HG03060 (cell line): ENCODE measurements at regions not wholly inside any gene's neighbourhood (a gene's known extent, or its start where the extent isn't known, plus 50 kb on each side); places are given as distances from the start of the nearest gene placed in this dataset.
A peak's percentile ranks its signal among the peaks of the same experiment; 100 is the strongest.
"Not testable (repeated sequence)": the region's sequence is repeated elsewhere in the genome, so short reads cannot be mapped to it uniquely, and the experiment has no call there.

ENCODE experiments used
- ATAC-seq: cut with Tn5 transposase; IDR thresholded peaks from one replicate; pipeline ENCODE4 v1.9.1; 2021; ENCODE audit warnings: low read depth, moderate number of reproducible peaks; ENCODE audit not compliant: unreplicated experiment

DNA sequence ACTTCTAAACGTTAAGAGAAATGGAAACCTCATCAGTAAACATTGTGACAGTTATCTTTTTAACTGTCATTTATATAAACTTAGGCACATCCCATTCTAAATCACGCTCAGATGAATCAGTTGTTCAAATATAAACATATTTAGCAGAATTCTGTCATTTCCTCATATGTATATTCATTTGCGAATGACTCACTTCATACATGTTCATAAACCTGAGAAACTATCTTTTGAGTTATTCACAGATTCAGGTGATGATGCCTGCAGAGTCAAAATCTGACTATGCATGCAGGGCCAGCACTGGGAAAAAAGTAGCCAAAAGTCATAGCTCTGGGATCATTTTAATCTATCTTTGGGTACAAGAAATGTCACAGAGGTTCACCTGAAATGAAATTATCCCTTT is 153.8 kb upstream of the PKN2 start:
- no peak for ATAC-seq

DNA sequence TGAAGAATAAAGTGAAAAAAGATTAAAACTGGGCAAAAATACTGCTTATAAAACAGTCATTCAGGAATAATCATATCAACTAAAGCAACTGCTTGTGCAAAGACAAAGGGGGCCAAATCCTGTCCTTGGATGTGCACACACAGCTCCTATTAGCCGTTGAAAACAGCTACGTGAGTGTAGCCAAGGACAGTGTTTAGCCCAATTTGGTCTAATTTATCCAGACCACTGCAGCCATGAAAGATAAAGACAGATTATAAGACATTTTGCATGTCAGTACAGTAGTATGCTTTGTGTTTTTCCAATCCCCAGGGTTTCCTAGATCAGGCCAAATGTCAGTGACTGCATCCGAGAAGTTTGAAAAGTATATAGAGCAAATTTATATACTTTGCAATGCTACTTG is 146.3 kb upstream of the PKN2 start:
- no peak for ATAC-seq

DNA sequence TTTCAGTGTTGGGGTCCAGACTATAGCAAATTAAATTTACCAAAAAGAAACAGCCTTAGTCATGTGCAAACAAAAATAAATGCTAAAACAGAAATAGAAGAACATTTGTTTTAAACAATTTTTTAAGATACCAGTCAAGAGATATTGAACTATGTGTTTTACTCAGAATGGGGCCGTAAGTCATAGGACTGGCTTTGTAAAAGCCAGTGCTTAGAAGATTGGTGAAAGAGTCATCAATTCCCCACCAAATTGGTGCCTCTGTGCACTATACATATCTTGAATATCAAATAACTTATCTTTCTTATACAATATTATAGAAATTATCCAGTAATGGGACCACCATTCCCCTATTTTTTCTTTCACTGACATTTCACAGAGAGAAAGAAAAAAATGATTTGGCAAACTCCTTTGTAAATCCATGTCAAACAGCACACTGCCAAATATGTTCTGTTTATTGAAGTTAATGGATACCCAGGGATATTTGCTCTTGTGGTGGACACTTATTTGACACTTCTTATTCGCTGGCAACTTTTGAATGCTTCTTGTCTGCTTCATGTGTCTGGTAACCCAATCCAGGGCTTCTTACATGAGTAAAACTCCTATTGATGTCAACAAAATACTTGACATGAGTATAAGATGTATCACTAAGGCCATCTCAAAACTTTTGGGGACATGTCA is 145.7 kb upstream of the PKN2 start:
- no peak for ATAC-seq

DNA sequence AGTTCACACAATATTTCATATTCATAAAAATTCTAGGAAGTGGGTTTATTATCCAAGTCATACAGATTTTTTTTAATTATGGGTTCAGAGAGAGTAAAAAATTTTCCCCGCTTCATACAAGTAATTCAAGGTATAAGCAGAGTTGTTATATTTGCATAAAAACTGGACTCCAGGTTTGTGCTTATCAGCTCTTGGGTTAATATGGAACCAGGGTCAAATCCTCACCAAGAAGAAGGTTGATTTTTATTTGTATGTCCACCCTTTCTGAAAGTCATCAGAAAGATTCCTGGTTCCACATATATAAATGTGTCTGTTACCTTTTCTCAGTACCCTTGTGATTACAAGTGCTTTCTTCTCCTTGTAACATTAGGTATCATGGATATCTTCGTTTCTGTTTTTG is 143.8 kb upstream of the PKN2 start:
- no peak for ATAC-seq

DNA sequence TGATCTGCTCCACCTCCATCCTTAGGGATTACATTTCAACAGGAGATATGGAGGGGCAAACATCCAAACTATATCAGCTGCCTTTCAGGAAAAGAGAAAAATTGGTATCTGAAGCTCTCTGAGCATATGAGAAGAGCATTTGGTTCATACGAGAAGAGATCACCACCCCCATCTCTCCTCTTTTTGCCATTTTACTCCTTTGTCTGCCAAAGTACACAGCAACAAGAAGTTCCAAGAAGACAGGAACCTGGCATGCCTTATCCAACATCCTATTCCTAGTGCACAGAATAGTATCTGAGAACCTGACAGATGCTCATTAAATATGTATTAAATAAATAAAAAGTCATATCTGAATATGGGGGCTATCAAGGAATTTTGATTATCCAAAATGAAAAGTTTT is 142.5 kb upstream of the PKN2 start:
- ATAC-seq: no peak

DNA sequence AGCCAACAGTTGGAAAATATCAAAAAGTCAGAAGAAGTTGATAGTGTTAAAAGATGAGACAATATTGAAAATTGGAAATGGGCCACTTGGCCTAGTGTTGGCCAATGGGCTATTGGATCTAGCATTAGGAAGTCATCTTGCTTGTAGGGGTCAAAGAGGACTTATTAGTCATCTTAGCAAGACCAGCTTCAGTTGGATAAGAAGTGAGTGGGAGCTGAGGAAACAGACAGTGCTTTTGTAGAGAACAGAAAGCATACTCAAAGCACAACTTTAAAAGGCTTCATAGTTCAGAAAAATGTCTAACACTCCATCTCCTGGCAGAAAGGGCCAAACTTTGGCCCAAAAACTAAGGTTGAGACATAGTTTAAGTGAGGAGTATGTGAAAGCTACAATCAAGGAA is 139.9 kb upstream of the PKN2 start:
- ATAC-seq: no peak

DNA sequence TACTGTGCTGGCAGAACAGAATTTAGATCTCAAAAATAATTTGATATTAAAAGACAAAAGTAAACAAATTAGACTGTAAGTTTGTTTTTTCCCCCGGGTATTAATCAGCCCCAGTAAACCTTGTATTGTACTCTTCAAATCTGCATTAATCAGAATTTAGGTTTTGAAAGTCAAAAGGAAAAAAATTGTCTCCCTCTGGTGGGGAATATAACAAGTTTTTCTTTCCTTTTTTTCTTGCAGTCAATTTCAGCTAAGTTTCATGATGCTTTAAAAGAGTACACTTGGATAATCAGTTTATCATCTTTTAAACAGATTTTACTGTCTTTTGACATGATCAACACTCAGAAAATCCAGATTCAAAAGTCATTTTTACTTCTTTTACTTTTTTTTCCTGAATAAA is 134.5 kb upstream of the PKN2 start:
- ATAC-seq: no peak

DNA sequence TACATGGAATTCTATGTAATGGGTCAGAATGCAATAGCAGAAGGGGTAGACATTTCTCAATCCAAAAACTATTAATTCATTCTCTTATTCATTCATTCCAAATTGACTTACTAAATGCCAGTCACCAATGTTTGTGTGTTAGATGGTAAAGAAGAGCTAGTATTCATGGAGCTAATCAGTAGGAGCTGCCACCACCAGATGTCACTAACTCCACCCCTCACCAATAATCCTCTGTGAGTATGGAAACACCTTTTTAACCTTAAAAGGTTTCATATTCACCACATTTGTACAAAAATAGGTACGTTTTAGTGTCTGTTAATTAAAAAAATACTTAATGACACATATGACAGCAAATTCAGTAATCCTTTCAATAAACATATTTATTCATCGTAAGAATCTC is 131.8 kb upstream of the PKN2 start:
- no peak for ATAC-seq

DNA sequence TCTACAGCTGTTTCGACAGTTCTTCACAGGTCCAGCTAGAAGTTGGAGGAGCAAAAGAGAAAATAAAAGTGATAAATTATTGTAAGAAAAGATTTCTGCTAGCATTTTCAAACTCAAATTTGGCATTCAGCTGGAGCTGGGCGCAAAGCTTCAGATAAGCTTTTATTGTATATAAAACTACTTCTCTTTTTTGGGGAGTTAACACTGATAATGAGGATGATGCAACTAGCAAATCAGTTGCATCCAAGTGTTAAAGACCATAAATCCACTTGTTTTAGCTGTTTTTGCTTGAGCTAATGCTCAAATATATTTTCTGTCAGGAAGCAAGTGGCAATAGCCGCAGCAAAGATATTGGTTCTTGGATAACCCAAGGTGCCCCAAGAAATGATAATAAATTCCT is 127.1 kb upstream of the PKN2 start:
- no peak for ATAC-seq

DNA sequence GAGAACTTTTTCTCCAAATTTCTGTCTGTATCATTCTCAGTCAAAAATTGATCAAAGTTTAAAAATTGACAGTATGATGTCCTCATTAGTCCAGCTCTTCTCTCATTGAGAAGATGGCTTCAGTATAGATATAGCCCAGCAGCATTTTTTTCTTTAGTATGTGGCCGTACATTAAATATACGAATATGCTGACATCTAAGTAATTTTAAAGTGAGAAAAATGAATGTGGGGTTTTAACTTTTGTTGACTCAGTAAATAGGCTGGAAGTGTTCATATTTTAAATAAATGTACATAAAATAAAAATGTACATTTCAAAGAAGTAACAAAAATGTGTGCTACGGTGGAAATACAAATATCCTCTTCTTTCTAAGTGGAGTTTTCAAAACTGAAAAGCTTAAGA is 123.5 kb upstream of the PKN2 start:
- ATAC-seq: no peak

DNA sequence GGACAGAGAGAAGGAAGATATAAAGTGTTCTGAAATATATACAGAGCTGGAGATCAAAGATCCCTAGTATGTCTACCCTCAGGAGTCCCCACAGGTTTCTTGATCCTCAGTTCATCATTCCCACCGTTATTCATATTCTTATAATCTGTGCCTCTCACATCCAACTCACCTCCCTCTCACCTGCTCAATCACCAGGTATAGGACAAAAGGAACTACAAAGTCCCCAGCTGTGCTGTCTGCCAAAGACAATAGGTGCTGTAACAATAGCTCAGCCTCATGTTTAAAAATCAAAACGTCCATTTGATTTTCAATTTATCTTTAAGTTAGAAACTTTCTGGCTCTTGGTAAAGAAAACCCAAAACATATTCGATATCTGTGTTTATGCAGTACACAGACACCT is 121.1 kb upstream of the PKN2 start:
- ATAC-seq: no peak

DNA sequence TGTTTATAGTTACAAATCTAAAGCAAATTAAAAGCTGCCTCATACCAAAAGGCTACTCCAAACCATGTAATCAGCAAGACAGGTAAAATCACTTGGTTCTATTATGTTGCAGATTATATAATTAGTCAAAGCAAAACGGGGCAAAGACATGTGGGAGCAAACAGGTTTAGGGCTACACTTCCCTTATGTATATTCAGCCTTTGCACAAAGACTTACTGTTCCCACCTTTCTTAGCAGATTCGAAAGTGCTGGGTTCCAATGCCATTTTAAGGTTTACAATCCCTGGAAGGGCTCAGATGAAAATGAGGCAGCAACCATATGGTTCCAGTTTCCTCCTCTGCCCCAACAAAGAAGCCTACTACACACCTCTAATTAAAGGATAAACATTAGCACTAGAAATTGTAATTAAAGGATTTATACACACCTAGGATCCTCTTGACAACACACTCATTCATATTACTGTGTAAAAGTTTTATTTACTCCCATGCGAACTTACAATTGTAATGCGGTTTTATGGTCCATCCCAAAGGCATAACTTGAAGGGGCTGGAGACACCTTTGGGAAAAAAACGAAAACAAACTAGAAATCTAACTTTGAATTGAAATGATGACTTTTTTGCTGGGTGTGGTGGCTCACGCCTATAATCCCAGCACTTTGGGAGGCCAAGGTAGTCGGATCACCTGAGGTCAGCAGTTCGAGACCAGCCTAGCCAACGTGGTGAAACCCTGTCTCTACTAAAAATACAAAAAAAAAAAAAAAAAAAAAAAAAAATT is 117.3 kb upstream of the PKN2 start:
- ATAC-seq: no peak

DNA sequence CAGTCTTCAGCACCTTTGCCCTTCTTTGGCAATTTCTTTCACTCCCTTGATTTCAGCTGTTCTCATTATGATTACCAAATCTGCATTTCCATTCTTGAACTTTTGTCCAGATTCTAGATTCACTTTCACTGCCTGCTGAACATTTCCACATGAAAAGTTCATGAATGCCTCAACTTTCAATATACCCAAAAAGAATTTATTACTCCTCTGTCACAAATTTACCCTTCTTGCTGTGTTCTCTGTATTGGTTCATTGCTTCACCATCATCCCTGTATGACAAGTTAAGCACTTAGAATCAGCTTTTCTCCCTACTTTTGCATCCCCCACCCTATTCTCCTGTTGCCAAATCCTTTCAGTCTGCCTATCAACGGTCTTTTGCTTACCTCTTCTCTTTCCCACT is 112.6 kb upstream of the PKN2 start:
- no peak for ATAC-seq

DNA sequence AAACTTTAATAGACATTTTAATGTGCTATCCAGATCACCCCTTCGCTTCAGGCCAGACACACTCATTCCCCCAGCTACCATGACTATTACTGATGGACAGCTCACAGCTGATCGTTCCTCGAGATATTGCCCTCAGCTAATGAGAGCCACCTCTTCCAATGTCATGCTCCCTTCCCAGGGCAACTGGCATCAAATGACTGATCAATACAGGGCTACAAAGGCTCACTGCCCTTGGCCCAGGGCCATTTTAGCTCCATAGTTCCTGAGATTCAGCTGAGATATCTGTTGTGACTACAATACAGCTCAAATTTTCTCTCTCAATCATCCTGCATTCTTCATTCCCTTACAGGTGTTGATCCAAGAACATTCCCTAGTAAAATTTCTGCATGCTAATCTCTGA is 104.5 kb upstream of the PKN2 start:
- ATAC-seq: no peak

DNA sequence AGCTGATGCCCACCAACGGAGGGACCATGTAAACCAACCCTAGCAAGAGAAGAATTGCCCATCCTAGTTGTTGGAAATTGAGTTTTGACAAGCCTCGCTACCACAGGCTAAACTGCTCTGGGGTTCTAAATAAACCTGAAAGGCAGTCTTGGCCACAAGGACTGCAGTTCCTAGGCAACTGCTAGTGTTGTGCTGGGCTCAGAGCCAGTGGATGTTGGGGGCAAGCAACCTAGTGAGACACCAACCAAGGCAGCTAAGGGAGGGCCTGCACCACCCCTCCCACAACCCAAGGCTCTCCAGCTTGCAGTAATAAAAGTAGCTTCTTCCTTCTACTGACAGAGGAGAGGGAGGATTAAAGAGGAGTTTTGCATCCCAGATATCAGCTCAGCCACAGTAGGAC is 102.4 kb upstream of the PKN2 start:
- no peak for ATAC-seq

DNA sequence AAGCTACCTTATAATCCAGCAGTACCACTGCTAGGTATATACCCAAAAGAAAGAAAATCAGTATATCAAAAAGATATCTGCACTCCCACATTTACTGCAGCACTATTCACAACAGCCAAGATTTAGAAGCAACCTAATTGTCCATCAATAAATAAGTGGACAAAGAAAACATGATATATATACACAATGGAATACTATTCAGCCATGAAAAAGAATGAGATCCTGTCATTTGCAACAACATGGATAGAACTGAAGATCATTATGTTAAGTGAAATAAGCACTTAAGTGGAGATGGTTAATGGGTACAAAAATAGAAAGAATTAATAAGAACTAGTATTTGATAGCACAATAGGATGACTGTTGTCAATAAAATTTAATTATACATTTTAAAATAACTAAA is 90.7 kb upstream of the PKN2 start:
- ATAC-seq: no peak

DNA sequence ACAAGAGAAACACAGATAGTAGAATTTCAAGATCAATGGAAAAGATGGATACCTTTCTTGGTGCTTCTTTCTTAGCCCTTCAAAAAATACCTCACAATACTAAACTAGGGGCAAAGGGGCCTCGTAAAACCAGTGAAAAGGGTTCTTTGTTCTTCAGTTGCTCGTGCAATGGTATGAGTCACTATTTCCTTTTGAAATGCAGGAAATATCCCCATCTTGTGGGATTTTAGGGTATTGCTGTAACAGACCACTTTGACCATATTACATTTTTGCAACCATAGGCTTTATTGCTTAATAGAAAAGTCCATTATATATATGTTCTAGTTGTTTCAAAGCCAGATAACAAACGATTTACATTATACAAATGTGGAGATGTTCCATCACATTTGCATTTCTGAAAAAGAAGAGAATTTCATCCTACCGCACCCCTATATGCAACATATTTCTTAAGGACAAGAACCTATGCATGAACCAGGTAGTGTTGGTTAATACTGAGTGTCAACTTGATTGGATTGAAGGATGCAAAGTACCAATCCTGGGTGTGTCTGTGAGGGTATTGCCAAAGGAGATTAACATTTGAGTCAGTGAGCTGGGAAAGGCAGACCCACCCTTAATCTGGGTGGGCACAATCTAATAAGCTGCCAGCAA is 88.6 kb upstream of the PKN2 start:
- ATAC-seq: peak; percentile 55

DNA sequence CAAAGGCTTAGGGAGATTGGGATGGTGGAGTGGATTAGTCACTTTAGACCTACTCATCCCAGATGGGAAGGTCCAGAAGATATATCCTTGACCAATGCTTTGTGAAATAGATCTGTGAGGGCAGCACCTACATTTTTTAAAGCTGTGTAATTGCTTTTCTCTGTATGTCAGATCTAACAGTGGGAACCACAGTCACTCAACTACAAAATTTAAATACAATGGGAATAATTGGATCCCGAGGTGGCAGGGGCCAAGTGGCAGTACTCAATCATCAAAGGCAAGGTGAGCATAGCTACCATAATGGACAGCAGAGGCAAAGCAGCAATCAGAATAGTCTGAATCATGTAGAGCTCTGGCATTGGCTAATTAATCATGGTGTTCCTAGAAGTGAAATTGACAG is 86.1 kb upstream of the PKN2 start:
- ATAC-seq: not testable (repeated sequence)

DNA sequence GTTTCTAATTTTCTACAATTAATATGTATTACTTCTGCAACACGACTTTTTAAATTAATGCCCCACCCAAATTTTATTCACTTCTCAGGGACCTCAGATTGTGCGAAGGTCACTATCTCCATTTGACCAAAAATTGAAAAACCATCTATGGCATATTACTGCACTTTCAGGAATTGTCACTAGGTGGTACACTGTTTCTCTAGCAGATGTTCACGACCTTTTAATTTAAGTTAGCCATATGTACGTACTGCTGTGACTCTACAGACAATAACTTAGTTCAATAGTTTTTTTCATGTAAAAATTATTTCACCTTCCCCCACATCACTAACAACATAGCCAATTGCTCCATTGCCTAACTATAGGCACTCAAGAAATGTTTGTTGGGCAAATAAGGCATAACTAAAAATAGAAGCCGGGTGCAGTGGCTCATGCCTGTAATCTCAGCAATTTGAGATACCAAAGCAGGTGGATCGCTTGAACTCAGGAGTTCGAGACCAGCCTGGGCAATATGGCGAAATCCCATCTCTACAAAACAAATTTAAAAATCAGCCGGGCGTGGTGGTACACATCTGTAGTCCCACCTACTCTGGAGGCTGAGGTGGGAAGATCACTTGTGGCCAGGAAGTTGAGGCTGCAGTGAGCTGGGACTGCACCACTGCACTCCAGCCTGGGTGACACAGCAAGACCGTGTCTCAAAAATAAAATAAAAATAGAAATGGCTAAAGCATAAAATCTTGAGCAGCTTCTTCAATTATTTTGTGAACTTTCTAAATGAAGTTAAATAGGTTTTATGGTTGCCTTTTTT is 75.7 kb upstream of the PKN2 start:
- ATAC-seq: peak; percentile 79

DNA sequence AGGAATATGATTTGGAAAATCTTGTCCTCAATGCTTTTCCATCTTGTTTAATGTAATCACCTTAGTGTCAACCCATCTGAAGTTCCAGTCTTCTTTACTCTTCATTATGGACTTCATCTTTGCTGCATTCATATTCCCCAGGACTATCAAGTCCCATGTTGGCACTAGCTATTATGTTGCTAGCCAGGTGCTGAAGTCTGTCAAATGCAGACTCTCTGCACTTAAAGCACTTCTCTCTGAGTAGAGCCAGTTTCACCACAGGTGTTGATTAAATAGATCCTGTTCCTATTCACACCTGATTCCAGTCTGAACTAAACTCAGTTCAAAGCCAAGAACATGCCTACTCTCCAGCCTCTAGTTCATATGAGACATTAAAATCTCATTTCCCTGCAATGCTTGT is 75.0 kb upstream of the PKN2 start:
- no peak for ATAC-seq

DNA sequence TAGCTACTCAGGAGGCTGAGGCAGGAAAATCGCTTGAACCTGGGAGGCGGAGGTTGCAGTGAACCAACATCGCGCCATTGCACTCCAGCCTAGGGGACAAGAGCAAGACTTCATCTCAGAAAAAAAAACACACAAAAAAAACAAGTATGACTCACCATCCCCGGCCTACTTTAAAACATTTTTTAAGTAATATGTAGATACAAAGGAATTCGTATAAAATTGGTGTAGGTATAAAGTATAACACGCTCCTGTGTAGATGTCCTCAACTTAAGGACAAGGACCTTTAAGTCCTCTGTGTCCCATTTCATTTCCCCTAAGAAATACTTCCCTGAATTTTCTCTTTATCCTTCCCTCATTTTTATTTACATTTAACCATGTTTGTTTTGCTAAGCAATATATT is 73.4 kb upstream of the PKN2 start:
- no peak for ATAC-seq
